ENCODE measurements at regions not wholly inside any gene's neighbourhood (a gene's known extent, or its start where the extent isn't known, plus 50 kb on each side); places are given as distances from the start of the nearest gene placed in this dataset.

- Histone ChIP-seq H3K4me3 (ENCODE audit: low read length, poor library complexity, severe bottlenecking) (no peak overlapping the region), H3K27me3 (ENCODE audit: insufficient read depth, low read length, poor library complexity, severe bottlenecking) (no peaks in the 10 kb centered on the region), H3K36me3 (ENCODE audit: insufficient read depth, low read length) (no peaks in the 10 kb centered on the region), H4K20me1 (ENCODE audit: insufficient read depth, low read length, poor library complexity, severe bottlenecking) (no peaks in the 10 kb centered on the region), H3K79me2 (ENCODE audit: insufficient read depth, low read length) (no peaks in the 10 kb centered on the region), H3K9ac (ENCODE audit: low read depth, low read length, poor library complexity, severe bottlenecking) (no peak overlapping the region), H3K9me2 (replicated peaks; ENCODE audit: low read depth, low read length) (peaks cover 4% of the 10 kb centered on the region; the same call in 1 of the 2 replicates), H3K9me3 (ENCODE audit: insufficient read depth, low read depth, low read length) (no peaks in the 10 kb centered on the region), H3F3A (ENCODE audit: low read depth) (no peaks in the 10 kb centered on the region), H3K4me2 (ENCODE audit: low read depth, low read length, poor library complexity, severe bottlenecking) (no peak overlapping the region), H2AFZ (ENCODE audit: low read length) (no peak overlapping the region), H3K4me1 (ENCODE audit: insufficient read depth, low read length, poor library complexity, severe bottlenecking) (no peaks in the 10 kb centered on the region)
- TF ChIP-seq EZH2phosphoT487 (IDR thresholded peaks at IDR 0.05; ENCODE audit: borderline replicate concordance) (no peak), CTCF (conservative IDR thresholded peaks at IDR 0.05; ENCODE audit: low read length) (no peak)
Observed at GRCh38 chr2:5453220-5454050, 238.7 kb upstream of the SOX11 start.

GRCh38 chr2:5454051-5454390 is 238.2 kb upstream of the SOX11 start:
- H3K9me3 ChIP-seq (ENCODE audit: insufficient read depth, low read depth, low read length), result no peaks in the 10 kb centered on the region
- H3K4me2 ChIP-seq (ENCODE audit: low read depth, low read length, poor library complexity, severe bottlenecking), result no peak overlapping the region
- H3K4me3 ChIP-seq (ENCODE audit: low read length, poor library complexity, severe bottlenecking), result no peak overlapping the region
- H3K79me2 ChIP-seq (ENCODE audit: insufficient read depth, low read length), result no peaks in the 10 kb centered on the region
- H3K9ac ChIP-seq (ENCODE audit: low read depth, low read length, poor library complexity, severe bottlenecking), result no peak overlapping the region
- no peaks in the 10 kb centered on the region for H3K4me1 ChIP-seq (ENCODE audit: insufficient read depth, low read length, poor library complexity, severe bottlenecking)
- peaks cover 4% of the 10 kb centered on the region; the same call in 1 of the 2 replicates for H3K9me2 ChIP-seq (replicated peaks; ENCODE audit: low read depth, low read length)
- H3K36me3 ChIP-seq (ENCODE audit: insufficient read depth, low read length), result no peaks in the 10 kb centered on the region
- H2AFZ ChIP-seq (ENCODE audit: low read length), result no peak overlapping the region
- H3K27me3 ChIP-seq (ENCODE audit: insufficient read depth, low read length, poor library complexity, severe bottlenecking), result no peaks in the 10 kb centered on the region
- no peaks in the 10 kb centered on the region for H4K20me1 ChIP-seq (ENCODE audit: insufficient read depth, low read length, poor library complexity, severe bottlenecking)
- TF ChIP-seq CTCF (conservative IDR thresholded peaks at IDR 0.05; ENCODE audit: low read length) (no peak), EZH2phosphoT487 (IDR thresholded peaks at IDR 0.05; ENCODE audit: borderline replicate concordance) (no peak)
- H3F3A ChIP-seq (ENCODE audit: low read depth), result no peaks in the 10 kb centered on the region

- Histone ChIP-seq H3K4me3 (ENCODE audit: low read length, poor library complexity, severe bottlenecking) (no peak overlapping the region), H3K9ac (ENCODE audit: low read depth, low read length, poor library complexity, severe bottlenecking) (no peak overlapping the region), H3K9me2 (replicated peaks; ENCODE audit: low read depth, low read length) (no peaks in the 10 kb centered on the region), H3K36me3 (ENCODE audit: insufficient read depth, low read length) (no peaks in the 10 kb centered on the region), H3K9me3 (ENCODE audit: insufficient read depth, low read depth, low read length) (no peaks in the 10 kb centered on the region), H2AFZ (ENCODE audit: low read length) (no peak overlapping the region), H3F3A (ENCODE audit: low read depth) (no peaks in the 10 kb centered on the region), H3K4me2 (ENCODE audit: low read depth, low read length, poor library complexity, severe bottlenecking) (no peak overlapping the region), H4K20me1 (ENCODE audit: insufficient read depth, low read length, poor library complexity, severe bottlenecking) (no peaks in the 10 kb centered on the region), H3K4me1 (ENCODE audit: insufficient read depth, low read length, poor library complexity, severe bottlenecking) (no peaks in the 10 kb centered on the region), H3K27me3 (ENCODE audit: insufficient read depth, low read length, poor library complexity, severe bottlenecking) (no peaks in the 10 kb centered on the region), H3K79me2 (ENCODE audit: insufficient read depth, low read length) (no peaks in the 10 kb centered on the region)
- TF ChIP-seq CTCF (conservative IDR thresholded peaks at IDR 0.05; ENCODE audit: low read length), result no peak
- TF ChIP-seq EZH2phosphoT487 (IDR thresholded peaks at IDR 0.05; ENCODE audit: borderline replicate concordance), result no peak
Observed at GRCh38 chr2:5459041-5459440, 233.1 kb upstream of the SOX11 start.
